ENCODE measurements at regions not wholly inside any gene's neighbourhood (a gene's known extent, or its start where the extent isn't known, plus 50 kb on each side); places are given as distances from the start of the nearest gene placed in this dataset.
"Not testable (repeated sequence)": the region's sequence is repeated elsewhere in the genome, so short reads cannot be mapped to it uniquely, and the experiment has no call there.

DNA sequence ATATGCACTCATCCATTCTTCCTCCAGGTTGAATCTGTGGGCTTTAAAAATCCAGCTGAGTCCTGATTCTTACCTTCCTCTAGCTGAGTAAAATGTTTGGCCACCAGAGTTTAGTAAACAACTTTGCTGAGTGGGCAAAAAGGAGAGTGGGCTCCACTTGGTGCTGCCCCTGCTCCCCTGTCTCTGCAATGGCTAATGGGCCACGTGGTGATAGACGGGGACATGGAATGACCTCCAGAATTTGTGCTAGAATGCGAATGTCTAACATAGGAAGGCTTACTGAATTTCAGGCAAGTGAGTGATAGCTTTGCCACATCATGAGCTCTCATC, 137.3 kb upstream of the CES5A start:
- Mint-ChIP-seq H3K27me3 (peaks cover 13% of the 10 kb centered on the region), H3K27ac (no peak overlapping the region), H3K4me1 (no peaks in the 10 kb centered on the region), H3K9me3 (no peaks in the 10 kb centered on the region), H3K36me3 (no peaks in the 10 kb centered on the region), H3K4me3 (no peak overlapping the region)
- DNase-seq, result no peak

DNA sequence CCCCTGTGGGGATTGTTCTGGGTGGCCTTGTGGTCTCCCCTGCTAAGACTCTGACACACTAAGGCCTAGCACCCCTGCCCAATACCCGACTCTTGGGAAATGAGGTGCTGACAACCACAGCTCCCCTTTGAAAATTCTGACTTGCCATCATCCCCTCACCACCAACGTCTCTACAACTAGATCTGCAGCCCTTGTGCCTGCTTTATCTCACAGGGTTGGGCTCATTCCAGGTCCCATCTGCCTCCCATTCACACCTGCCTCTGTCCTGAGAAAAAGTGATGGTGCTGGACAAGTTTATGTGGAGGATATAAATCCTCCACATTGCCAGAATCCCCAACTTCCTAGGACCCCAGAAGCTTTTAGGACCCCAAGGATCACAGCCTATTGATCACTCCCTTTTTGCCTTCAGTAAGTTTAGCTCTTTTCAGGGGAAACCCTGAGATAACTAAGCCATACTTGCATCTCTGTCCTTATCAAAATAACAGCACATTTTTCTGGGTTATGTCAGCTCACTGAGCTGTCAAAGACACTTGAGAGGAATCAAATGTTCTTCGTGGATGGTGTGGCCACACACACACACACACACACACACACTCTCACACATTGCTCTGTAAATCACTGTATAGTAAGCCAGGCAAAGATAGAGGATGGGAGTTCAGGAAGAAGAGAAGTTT, 136.8 kb upstream of the CES5A start:
- Mint-ChIP-seq H3K27me3 (peaks cover 13% of the 10 kb centered on the region), H3K4me3 (no peak overlapping the region), H3K9me3 (no peaks in the 10 kb centered on the region), H3K36me3 (no peaks in the 10 kb centered on the region), H3K27ac (no peak overlapping the region), H3K4me1 (no peaks in the 10 kb centered on the region)
- DNase-seq, result no peak

GRCh38 chr16:56005958-56006357, 130.8 kb upstream of the CES5A start:
- Mint-ChIP-seq H3K4me1 (no peaks in the 10 kb centered on the region), H3K27me3 (peaks cover 2% of the 10 kb centered on the region), H3K9me3 (no peaks in the 10 kb centered on the region), H3K4me3 (no peak overlapping the region), H3K27ac (no peak overlapping the region), H3K36me3 (no peaks in the 10 kb centered on the region)
- no peak for DNase-seq

DNA sequence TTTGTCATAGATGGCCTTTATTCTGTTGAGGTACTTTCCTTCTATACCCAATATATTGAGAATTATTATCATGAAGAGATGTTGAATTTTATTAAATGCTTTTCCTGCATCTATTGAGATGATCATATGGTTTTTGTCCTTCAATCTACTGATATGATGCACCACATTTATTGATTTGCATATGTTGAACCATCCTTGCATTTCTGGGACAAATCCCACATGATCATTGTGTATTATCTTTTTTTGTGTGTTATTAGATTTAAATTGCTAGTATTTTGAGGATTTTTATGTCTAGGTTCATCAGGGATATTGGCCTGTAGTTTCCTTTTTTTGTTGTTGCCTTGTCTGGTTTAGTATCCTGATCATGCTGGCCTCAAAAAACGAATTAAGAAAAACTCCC, 124.5 kb upstream of the CES5A start:
- peaks cover 10% of the 10 kb centered on the region for H3K27me3 Mint-ChIP-seq
- no peak overlapping the region for H3K27ac Mint-ChIP-seq

GRCh38 chr16:55993088-55993487, 117.9 kb upstream of the CES5A start:
- peaks cover 25% of the 10 kb centered on the region for H3K27me3 Mint-ChIP-seq
- H3K9me3 Mint-ChIP-seq, result peaks cover 7% of the 10 kb centered on the region
- DNase-seq, result no peak
- H3K4me3 Mint-ChIP-seq, result no peak overlapping the region
- no peaks in the 10 kb centered on the region for H3K4me1 Mint-ChIP-seq
- H3K36me3 Mint-ChIP-seq, result no peaks in the 10 kb centered on the region
- no peak overlapping the region for H3K27ac Mint-ChIP-seq

More for the DNA sequence above, 124.5 kb upstream of the CES5A start:
- Mint-ChIP-seq H3K4me3 (no peak overlapping the region), H3K4me1 (no peaks in the 10 kb centered on the region), H3K36me3 (no peaks in the 10 kb centered on the region), H3K9me3 (peaks cover 15% of the 10 kb centered on the region)
- DNase-seq, result no peak

DNA sequence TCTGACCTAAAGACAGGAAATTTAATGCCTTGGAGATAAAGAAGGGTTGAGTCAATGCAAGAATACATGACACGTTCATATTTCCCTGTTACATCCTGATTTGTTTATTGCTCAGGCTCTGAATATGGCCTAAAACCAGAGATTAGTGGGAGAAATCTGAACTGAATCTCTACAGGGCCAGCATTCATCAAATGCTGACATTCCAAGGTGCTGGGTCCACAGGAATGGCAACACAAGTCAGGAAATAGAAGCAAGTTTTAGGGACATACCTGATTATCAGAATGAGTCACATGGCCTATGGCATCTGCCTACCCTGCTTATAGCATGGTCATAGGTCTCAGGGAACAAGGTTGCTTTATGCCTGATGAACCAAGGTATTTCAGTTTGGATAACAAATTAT, 117.4 kb upstream of the CES5A start:
- DNase-seq, result no peak
- Mint-ChIP-seq H3K4me1 (no peaks in the 10 kb centered on the region), H3K27me3 (peaks cover 19% of the 10 kb centered on the region), H3K4me3 (no peak overlapping the region), H3K9me3 (peaks cover 2% of the 10 kb centered on the region), H3K36me3 (no peaks in the 10 kb centered on the region), H3K27ac (no peak overlapping the region)

- peaks cover 2% of the 10 kb centered on the region for H3K9me3 Mint-ChIP-seq
- H3K4me3 Mint-ChIP-seq, result no peak overlapping the region
Measured at GRCh38 chr16:55991843-55992242, 116.7 kb upstream of the CES5A start.

DNA sequence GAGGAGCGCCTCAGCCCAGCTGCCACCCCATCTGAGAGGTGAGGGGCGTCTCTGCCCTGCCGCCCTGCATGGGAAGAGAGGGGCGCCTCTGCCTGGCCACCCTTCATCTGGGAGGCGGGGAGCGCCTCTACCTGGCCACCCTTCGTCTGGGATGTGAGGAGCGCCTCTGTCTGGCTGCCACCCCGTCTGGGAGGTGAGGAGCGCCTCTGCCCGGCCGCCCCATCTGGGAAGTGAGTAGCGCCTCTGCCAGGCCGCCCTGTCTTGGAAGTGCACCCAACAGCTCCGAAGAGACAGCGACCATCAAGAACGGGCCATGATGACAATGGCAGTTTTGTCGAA, 114.4 kb upstream of the CES5A start:
- Mint-ChIP-seq H3K27me3 (peaks cover 22% of the 10 kb centered on the region), H3K9me3 (peaks cover 2% of the 10 kb centered on the region), H3K27ac (no peak overlapping the region), H3K4me3 (no peak overlapping the region), H3K36me3 (no peaks in the 10 kb centered on the region), H3K4me1 (no peaks in the 10 kb centered on the region)
- DNase-seq, result no peak

More at GRCh38 chr16:55991843-55992242, 116.7 kb upstream of the CES5A start:
- Mint-ChIP-seq H3K27me3 (peaks cover 17% of the 10 kb centered on the region), H3K36me3 (no peaks in the 10 kb centered on the region), H3K27ac (no peak overlapping the region), H3K4me1 (no peaks in the 10 kb centered on the region)
- no peak for DNase-seq

DNA sequence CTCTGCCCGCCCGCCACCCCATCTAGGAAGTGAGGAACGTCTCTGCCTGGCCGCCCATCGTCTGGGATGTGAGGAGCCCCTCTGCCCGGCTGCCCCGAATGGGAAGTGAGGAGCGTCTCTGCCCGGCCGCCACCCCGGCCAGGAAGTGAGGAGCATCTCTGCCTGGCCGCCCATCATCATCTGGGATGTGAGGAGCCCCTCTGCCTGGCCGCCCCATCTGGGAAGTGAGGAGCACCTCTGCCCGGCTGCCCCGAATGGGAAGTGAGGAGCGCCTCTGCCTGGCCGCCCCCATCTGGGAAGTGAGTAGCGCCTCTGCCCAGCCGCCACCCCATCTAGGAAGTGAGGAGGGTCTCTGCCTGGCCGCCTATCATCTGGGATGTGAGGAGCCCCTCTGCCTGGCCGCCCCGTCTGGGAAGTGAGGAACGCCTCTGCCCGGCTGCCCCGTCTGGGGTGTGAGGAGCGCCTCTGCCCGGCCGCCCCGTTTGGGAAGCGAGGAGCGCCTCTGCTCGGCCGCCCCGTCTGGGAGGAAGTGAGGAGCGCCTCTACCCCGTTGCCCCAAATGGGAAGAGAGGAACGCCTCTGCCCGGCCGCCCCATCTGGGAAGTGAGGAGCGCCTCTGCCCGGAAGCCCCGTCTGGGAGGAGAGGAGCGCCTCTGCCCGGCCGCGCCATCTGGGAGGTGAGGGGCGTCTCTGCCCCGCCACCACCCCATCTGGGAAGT, 113.8 kb upstream of the CES5A start:
- H3K4me3 Mint-ChIP-seq, H3K9me3 Mint-ChIP-seq, H3K4me1 Mint-ChIP-seq, H3K27ac Mint-ChIP-seq, DNase-seq, H3K36me3 Mint-ChIP-seq: not testable (repeated sequence)
- peaks cover 17% of the 10 kb centered on the region for H3K27me3 Mint-ChIP-seq

DNA sequence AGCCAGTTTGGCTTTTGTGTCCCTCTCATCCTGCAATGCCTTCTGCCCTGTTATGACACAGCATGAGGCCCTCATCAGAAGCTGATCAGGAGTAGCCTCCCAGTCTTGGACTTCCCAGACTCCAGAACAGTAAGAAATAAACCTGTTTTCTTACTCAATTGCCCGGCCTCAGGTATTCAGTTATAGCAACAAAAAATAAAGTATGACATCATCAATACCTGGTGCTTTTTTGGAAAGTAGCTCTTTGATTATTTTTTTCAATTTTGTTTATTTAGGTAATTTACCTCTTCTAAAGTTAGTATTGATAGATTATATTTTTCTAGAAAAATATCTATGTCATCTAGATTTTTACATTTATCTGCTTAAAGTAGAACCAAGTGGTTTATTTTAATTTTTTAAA, 112.8 kb upstream of the CES5A start:
- no peak overlapping the region for H3K27ac Mint-ChIP-seq
- peaks cover 18% of the 10 kb centered on the region for H3K27me3 Mint-ChIP-seq
- no peaks in the 10 kb centered on the region for H3K36me3 Mint-ChIP-seq
- no peak overlapping the region for H3K4me3 Mint-ChIP-seq
- H3K4me1 Mint-ChIP-seq, result no peaks in the 10 kb centered on the region
- no peaks in the 10 kb centered on the region for H3K9me3 Mint-ChIP-seq
- no peak for DNase-seq

- no peak overlapping the region for H3K27ac Mint-ChIP-seq
- no peaks in the 10 kb centered on the region for H3K4me1 Mint-ChIP-seq
- no peaks in the 10 kb centered on the region for H3K36me3 Mint-ChIP-seq
- H3K4me3 Mint-ChIP-seq, result no peak overlapping the region
- H3K27me3 Mint-ChIP-seq, result peaks cover 14% of the 10 kb centered on the region
- H3K9me3 Mint-ChIP-seq, result no peaks in the 10 kb centered on the region
- no peak for DNase-seq
Measured at GRCh38 chr16:55982597-55982996, 107.4 kb upstream of the CES5A start.

DNA sequence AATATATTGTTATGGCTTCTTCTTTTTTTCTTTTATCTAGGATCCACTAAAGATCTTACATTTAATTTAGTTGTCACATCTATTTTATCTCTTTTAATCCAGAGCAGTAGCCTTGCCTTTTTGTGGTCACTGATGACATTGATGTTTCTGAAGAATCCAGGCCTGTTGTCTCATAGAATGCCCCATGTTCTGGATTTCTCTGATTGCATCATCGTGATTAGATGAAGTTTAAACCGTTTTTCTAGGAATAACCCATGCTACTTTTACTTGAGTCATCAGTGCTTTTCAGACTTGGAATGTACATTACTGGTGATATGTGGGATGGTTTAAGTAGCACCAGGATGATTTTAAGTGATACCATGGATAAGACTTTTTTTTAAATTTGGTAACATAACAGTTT, 106.4 kb upstream of the CES5A start:
- Mint-ChIP-seq H3K27me3 (peaks cover 14% of the 10 kb centered on the region), H3K27ac (no peak overlapping the region), H3K4me1 (no peaks in the 10 kb centered on the region)

GRCh38 chr16:55976815-55977214, 101.6 kb upstream of the CES5A start:
- no peak for DNase-seq
- Mint-ChIP-seq H3K9me3 (no peaks in the 10 kb centered on the region), H3K4me3 (no peak overlapping the region), H3K36me3 (no peaks in the 10 kb centered on the region), H3K4me1 (no peaks in the 10 kb centered on the region), H3K27ac (no peak overlapping the region), H3K27me3 (peaks cover 11% of the 10 kb centered on the region)

More for the DNA sequence above, 106.4 kb upstream of the CES5A start:
- Mint-ChIP-seq H3K36me3 (no peaks in the 10 kb centered on the region), H3K4me3 (no peak overlapping the region), H3K9me3 (no peaks in the 10 kb centered on the region)
- no peak for DNase-seq

DNA sequence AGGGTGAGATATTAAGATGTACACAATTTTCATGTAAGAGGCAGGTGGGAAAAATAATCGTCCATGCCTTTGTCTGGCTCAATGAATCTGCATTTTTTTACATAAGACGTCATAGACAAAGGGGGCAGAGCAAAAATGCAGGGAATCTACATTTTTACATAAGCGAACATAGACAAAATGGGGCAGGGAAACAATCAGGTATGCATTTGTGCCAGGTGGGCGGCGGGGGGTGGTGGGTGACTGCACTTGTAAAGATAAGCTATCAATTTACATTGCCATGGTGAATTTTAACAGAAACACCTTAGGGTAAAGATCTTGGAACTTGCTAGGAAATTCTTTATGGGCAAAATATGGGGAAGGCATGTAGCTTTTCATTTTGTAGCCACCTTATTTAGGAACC, 96.3 kb upstream of the CES5A start:
- Mint-ChIP-seq H3K4me1 (no peaks in the 10 kb centered on the region), H3K36me3 (no peaks in the 10 kb centered on the region), H3K4me3 (no peak overlapping the region), H3K27me3 (peaks cover 15% of the 10 kb centered on the region), H3K9me3 (no peaks in the 10 kb centered on the region), H3K27ac (no peak overlapping the region)
- DNase-seq, result no peak

GRCh38 chr16:55968221-55968620, 93.0 kb upstream of the CES5A start:
- Mint-ChIP-seq H3K36me3 (no peaks in the 10 kb centered on the region), H3K27ac (no peak overlapping the region), H3K4me3 (no peak overlapping the region), H3K9me3 (no peaks in the 10 kb centered on the region), H3K4me1 (no peaks in the 10 kb centered on the region), H3K27me3 (peaks cover 15% of the 10 kb centered on the region)
- no peak for DNase-seq

DNA sequence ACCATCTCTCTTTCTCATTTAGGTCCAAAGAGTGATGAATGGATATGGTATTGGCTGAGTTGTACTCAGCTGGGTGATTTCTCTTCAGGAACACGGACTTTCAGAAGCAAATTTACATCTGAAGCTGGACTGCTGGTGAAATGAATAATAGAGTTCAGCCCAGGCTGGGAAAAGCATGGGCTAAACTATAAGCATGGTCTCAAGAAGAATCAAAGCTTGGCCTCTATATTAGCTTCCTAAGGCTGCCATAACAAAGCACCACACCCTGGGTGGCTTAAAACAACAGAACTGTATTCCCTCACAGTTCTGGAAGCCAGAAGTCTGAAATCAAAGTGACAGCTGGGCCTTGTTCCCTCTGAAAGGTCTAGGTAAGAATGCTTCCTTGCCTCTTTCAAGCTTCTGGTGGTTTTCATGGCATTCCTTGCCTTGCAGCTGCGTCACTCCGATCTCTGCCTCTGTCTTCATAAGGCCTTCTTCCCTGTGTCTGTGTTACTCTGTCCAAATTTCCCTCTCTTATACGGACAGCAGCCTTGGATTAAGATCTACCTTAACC, 89.8 kb upstream of the CES5A start:
- Mint-ChIP-seq H3K36me3 (no peaks in the 10 kb centered on the region), H3K27ac (no peak overlapping the region), H3K27me3 (peaks cover 7% of the 10 kb centered on the region), H3K9me3 (no peaks in the 10 kb centered on the region), H3K4me1 (no peaks in the 10 kb centered on the region), H3K4me3 (no peak overlapping the region)
- no peak for DNase-seq

Data from activated naive CD8-positive, alpha-beta T cell treated with anti-CD3 and anti-CD28 coated beads for 36 hours (primary cell).